ENCODE measurements at regions not wholly inside any gene's neighbourhood (a gene's known extent, or its start where the extent isn't known, plus 50 kb on each side); places are given as distances from the start of the nearest gene placed in this dataset.

DNA sequence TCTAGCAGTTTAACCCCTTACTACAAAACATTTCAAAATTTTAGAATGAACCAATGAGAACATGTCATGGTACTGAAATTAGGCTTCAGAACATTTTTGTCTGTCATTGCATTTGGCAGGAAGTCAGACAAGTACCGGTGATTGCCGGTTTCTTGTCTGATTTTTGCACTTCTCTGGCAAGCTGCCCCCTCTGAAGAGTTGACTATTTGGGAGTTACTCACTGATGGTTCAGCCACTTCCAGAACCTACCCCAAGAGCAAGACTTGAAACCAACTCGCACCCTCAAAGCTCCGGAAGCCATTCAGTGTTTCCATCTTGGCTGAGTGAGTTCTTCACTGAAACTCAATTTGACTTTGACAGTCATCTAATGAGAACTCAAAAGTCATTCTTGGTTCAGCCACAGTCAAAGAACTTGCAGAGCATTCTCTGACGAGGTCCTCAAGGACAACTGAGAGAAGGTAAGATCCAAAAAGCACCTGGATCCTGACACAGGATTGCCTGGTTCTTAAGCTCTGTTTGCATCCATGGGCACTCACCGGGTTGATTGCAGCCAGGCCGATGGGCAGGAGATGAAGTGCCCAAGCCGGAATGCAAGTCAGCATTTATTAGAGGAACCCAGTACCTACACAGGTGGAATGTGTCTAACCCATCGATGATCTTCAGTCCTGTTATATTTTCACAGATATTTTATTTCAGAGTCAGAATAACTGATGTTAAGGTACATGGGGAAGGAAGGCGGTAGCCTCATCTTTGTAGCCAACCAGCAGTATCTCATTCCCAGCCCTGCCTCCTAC is 93.6 kb downstream of the USP22 start:
- no peaks in the 10 kb centered on the region for H3K36me3 ChIP-seq (ENCODE audit: control insufficient read depth, insufficient read depth, low read length)
- no peaks in the 10 kb centered on the region for H3K27me3 ChIP-seq (ENCODE audit: control insufficient read depth, insufficient read depth, low read length)
- no peaks in the 10 kb centered on the region for H3K9me3 ChIP-seq (ENCODE audit: control insufficient read depth, low read length)
- H3K9ac ChIP-seq (ENCODE audit: low read length), result no peak overlapping the region
- H3K4me3 ChIP-seq (ENCODE audit: low read length), result no peak overlapping the region
- no peaks in the 10 kb centered on the region for H3K4me1 ChIP-seq (ENCODE audit: control insufficient read depth, insufficient read depth, low read length)
